ENCODE measurements at regions not wholly inside any gene's neighbourhood (a gene's known extent, or its start where the extent isn't known, plus 50 kb on each side); places are given as distances from the start of the nearest gene placed in this dataset.
A peak's percentile ranks its signal among the peaks of the same experiment; 100 is the strongest.

- Histone ChIP-seq H3K4me1 (replicated peaks; ENCODE audit: insufficient read depth) (peaks cover 8% of the 10 kb centered on the region; the same call in 1 of the 2 replicates), H3K27ac (peak overlapping the region; percentile 50; the same call in 1 of the 2 replicates), H3K36me3 (ENCODE audit: low read depth) (0 out of 2 replicates have a peak, but pooled peaks cover 3% of the 10 kb centered on the region), H3K9me2 (ENCODE audit: insufficient read depth) (no peaks in the 10 kb centered on the region), H3K4me2 (no peak overlapping the region), H4K20me1 (ENCODE audit: insufficient read depth) (peaks cover 4% of the 10 kb centered on the region), H3K79me2 (ENCODE audit: low read depth) (peaks cover 64% of the 10 kb centered on the region), H3K27me3 (ENCODE audit: insufficient read depth, low read depth) (no peaks in the 10 kb centered on the region), H3K4me3 (no peak overlapping the region), H2AFZ (no peak overlapping the region), H3F3A (ENCODE audit: insufficient read depth, low read depth) (peaks cover 11% of the 10 kb centered on the region; the same call in 1 of the 2 replicates), H3K9me3 (ENCODE audit: insufficient read depth, low read depth) (no peaks in the 10 kb centered on the region)
- CTCF ChIA-PET, result no interaction called here
- intact Hi-C loops (cut with micrococcal nuclease; ENCODE audit: unreplicated experiment), result no loop called here
- no TSS peak for BruUV-seq (replicated peaks)
- no peak for DNase-seq
- POLR2A ChIA-PET (ENCODE audit: unreplicated experiment), result interaction anchor here (0.6 kb wide), 1 partner anchor 105 kb away, joined by 3 read pairs; no protein-coding TSS in a partner anchor
- TF ChIP-seq, protein P1, sequence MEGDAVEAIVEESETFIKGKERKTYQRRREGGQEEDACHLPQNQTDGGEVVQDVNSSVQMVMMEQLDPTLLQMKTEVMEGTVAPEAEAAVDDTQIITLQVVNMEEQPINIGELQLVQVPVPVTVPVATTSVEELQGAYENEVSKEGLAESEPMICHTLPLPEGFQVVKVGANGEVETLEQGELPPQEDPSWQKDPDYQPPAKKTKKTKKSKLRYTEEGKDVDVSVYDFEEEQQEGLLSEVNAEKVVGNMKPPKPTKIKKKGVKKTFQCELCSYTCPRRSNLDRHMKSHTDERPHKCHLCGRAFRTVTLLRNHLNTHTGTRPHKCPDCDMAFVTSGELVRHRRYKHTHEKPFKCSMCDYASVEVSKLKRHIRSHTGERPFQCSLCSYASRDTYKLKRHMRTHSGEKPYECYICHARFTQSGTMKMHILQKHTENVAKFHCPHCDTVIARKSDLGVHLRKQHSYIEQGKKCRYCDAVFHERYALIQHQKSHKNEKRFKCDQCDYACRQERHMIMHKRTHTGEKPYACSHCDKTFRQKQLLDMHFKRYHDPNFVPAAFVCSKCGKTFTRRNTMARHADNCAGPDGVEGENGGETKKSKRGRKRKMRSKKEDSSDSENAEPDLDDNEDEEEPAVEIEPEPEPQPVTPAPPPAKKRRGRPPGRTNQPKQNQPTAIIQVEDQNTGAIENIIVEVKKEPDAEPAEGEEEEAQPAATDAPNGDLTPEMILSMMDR (conservative IDR thresholded peaks at IDR 0.05), result no peak
- no peak for TF ChIP-seq EZH2 (IDR thresholded peaks at IDR 0.05; ENCODE audit: low read depth)
Observed at GRCh38 chr14:71554323-71554722, 377.9 kb upstream of the RGS6 start.

GRCh38 chr14:71554959-71555612 lies 377.1 kb upstream of the RGS6 start:
- DNase-seq, result no peak
- intact Hi-C loops (cut with micrococcal nuclease; ENCODE audit: unreplicated experiment), result no loop called here
- Histone ChIP-seq H3F3A (ENCODE audit: insufficient read depth, low read depth) (peaks cover 13% of the 10 kb centered on the region; the same call in 1 of the 2 replicates), H3K27ac (peak overlapping the region; percentile 50), H3K4me1 (replicated peaks; ENCODE audit: insufficient read depth) (peaks cover 8% of the 10 kb centered on the region; the same call in 1 of the 2 replicates), H3K9me3 (ENCODE audit: insufficient read depth, low read depth) (no peaks in the 10 kb centered on the region), H3K27me3 (ENCODE audit: insufficient read depth, low read depth) (no peaks in the 10 kb centered on the region), H3K36me3 (ENCODE audit: low read depth) (0 out of 2 replicates have a peak, but pooled peaks cover 3% of the 10 kb centered on the region), H4K20me1 (ENCODE audit: insufficient read depth) (peaks cover 6% of the 10 kb centered on the region), H3K4me2 (no peak overlapping the region), H3K4me3 (no peak overlapping the region), H3K79me2 (ENCODE audit: low read depth) (peaks cover 62% of the 10 kb centered on the region), H2AFZ (no peak overlapping the region), H3K9me2 (ENCODE audit: insufficient read depth) (no peaks in the 10 kb centered on the region)
- CTCF ChIA-PET, result no interaction called here
- POLR2A ChIA-PET (ENCODE audit: unreplicated experiment), result no interaction called here
- no peak for TF ChIP-seq EZH2 (IDR thresholded peaks at IDR 0.05; ENCODE audit: low read depth)
- TF ChIP-seq, protein P1 (conservative IDR thresholded peaks at IDR 0.05), result no peak
- BruUV-seq (replicated peaks), result no TSS peak

DNA sequence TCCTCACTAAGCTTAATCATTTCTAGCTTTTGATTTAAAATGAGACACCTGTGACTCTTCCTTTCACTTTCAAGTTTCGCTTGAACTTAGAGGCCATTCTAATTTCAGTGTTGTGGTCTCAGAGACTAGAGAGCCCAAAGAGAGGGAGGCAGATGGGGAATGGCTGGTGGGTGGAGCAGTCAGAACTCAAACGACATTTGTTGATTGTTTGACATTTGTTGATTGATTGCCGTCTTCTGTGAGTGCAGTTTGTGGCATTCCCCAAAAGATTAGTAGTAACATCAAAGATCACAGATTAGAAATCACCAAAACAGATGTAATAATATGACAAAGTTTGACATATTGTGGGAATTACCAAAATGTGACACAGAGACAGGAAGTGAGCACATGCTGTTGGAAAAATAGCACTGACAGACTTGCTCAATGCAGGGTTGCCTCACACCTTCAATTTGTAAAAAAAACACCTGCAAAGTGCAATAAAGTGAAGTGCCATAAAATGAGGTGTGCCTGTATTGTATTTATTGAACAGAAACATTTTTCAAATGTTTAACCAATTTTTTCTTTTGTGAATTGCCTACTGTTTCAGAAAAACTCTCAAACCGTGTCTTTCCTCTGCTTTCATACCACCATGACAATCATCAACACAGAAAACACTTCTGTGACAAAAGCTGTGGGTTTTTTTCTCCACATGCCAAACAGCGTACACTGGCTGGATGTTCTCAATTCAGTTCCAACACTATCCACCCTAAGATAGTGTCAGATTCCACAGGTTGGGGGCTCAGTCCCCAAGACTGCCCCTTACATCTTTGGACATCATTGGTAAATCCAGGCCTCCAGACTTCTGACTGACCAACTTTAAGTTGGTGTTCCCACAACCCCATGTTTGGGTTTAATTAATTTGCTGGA lies 376.3 kb upstream of the RGS6 start:
- H2AFZ ChIP-seq, result no peak overlapping the region
- H3K4me2 ChIP-seq, result no peak overlapping the region
- no peaks in the 10 kb centered on the region for H3K27me3 ChIP-seq (ENCODE audit: insufficient read depth, low read depth)
- H3K36me3 ChIP-seq (ENCODE audit: low read depth), result 0 out of 2 replicates have a peak, but pooled peaks cover 3% of the 10 kb centered on the region
- DNase-seq, result no peak
- H3K9me3 ChIP-seq (ENCODE audit: insufficient read depth, low read depth), result no peaks in the 10 kb centered on the region
- no peaks in the 10 kb centered on the region; the same call in 1 of the 2 replicates for H3K9me2 ChIP-seq (ENCODE audit: insufficient read depth)
- H3K27ac ChIP-seq, result peak overlapping the region; percentile 50
- intact Hi-C loops (cut with micrococcal nuclease; ENCODE audit: unreplicated experiment), result no loop called here
- H3K4me3 ChIP-seq, result no peak overlapping the region
- no TSS peak for BruUV-seq (replicated peaks)
- peaks cover 65% of the 10 kb centered on the region for H3K79me2 ChIP-seq (ENCODE audit: low read depth)
- H4K20me1 ChIP-seq (ENCODE audit: insufficient read depth), result peaks cover 6% of the 10 kb centered on the region
- TF ChIP-seq, protein P1 (conservative IDR thresholded peaks at IDR 0.05), result no peak
- no peak for TF ChIP-seq EZH2 (IDR thresholded peaks at IDR 0.05; ENCODE audit: low read depth)
- CTCF ChIA-PET, result no interaction called here
- POLR2A ChIA-PET (ENCODE audit: unreplicated experiment), result no interaction called here
- peaks cover 8% of the 10 kb centered on the region; the same call in 1 of the 2 replicates for H3K4me1 ChIP-seq (replicated peaks; ENCODE audit: insufficient read depth)
- H3F3A ChIP-seq (ENCODE audit: insufficient read depth, low read depth), result peaks cover 16% of the 10 kb centered on the region; the same call in 1 of the 2 replicates

All from PC-9 (cell line).